GM12873 (cell line): ENCODE measurements at regions not wholly inside any gene's neighbourhood (a gene's known extent, or its start where the extent isn't known, plus 50 kb on each side); places are given as distances from the start of the nearest gene placed in this dataset.

ENCODE experiments used
- CTCF ChIP-seq: IDR thresholded peaks from 2 replicates; pipeline ENCODE4 v1.5.1; 2012; ENCODE audit warnings: low read depth, mild to moderate bottlenecking, moderate library complexity, low read length, control low read depth; ENCODE audit not compliant: insufficient read depth; ENCODE audit errors: missing control alignments

DNA sequence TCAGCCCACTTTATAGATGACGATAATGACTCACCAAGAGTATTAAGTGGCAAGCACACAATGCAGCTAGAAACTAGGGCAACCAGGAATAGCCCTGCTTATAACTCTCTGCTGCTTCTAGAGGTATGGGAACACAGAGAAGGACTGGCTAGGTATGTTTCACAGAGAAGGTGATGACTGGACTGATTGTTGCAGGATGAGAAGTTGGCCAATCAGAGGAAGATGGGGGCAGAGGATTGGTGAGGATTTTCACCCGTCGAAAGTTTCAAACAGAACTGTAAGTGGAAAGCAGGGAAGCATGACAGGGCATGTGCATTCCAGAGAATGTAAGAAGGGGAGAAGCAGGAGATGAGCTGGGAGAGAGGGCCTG, 222.4 kb upstream of the JUN start:
- TF ChIP-seq CTCF: no peak

- no peak for TF ChIP-seq CTCF
These were observed 223.1 kb upstream of the JUN start for GRCh38 chr1:59006932-59007331.

DNA sequence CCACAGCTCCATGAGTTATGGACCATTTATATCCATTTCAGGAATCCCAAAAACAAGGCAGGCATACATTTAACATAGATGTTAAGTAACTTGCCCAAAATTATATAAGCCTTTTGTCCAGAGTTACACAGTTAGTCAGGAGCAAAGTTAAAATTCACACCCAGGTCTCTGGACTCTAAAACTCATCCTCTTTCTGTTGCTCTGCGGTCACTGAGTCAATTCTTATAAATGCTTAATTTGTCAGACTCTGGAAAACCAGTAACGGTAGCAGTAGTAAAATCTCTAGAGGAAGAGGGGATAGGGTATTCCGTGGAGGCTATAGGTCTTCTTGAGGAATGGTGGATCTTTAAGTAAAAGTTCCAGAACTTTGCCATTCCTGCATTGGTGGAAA, 223.6 kb upstream of the JUN start:
- TF ChIP-seq CTCF: no peak

GRCh38 chr1:59007820-59008598, 224.2 kb upstream of the JUN start:
- no peak for TF ChIP-seq CTCF

DNA sequence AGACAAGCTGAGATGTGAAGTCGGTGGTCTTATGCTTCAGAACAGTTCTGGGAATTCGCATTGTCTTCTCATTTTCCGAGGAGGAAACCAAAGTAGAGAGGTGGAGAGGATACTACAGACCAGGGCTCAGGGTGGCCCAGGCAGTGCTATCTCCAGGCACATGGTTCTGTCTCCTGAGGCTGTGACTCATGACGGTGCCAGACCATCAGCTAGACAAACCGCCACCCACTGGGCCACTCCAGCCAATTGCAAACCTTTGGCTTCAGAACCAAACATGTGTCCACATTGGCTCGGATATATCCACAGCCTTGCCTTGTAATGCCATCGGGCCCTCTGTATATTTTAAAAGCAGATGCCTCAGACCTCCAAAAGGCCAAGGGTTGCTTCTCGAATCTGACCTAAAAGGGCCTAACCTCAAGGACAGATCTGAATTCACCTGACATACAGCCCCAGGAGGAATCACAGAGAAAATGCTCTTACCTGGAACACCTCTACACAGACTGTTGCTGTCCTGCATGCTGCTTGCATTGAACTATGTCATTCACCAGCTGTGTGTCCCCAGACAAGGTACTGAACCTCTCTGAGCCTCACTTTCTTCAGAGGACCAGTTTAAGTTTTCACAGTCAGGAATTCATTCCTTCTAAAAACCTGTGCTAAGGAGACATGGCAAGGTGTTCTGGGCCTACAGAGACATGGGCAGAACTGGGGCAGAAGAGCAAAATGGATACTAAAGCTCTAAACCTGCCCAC, 224.9 kb upstream of the JUN start:
- TF ChIP-seq CTCF: no peak

DNA sequence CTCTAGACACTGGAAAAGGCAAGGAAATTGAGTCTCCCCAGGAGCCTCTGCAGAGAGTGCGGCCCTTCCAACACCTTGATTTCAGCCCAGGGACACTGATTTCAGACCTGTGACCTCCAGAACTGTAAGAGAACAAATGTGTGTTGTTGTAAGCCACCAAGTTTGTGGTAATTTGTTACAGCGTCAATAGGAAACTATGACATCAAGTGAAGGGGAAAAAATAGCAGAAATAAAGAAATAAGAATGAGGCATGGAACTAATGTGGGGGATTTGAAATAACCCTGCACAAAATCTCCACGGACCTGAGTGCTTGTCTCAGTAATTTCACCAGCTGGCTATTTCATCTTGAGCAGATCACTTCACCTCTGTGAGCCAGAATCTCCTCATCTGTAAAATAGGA, 227.8 kb upstream of the JUN start:
- TF ChIP-seq CTCF: no peak

- no peak for TF ChIP-seq CTCF
These were observed 228.5 kb upstream of the JUN start for GRCh38 chr1:59012378-59012777.
